ENCODE measurements at regions not wholly inside any gene's neighbourhood (a gene's known extent, or its start where the extent isn't known, plus 50 kb on each side); places are given as distances from the start of the nearest gene placed in this dataset.

- ATAC-seq (ENCODE audit: low read depth) (no peak), DNase-seq (no peak)
- 100% methylated on average over 1 of the region's 2 CpGs for WGBS (ENCODE audit: insufficient coverage)
- H4K20me1 ChIP-seq (ENCODE audit: control insufficient read depth, insufficient read depth, low read length, poor library complexity, severe bottlenecking): no peaks in the 10 kb centered on the region
- no peak overlapping the region for H3K4me2 ChIP-seq (replicated peaks; ENCODE audit: low read depth, low read length, poor library complexity, severe bottlenecking)
- POLR2A ChIA-PET: no interaction called here
- H3K36me3 ChIP-seq (replicated peaks in 1 of 2; ENCODE audit: control extremely low read depth in 1 of 2, control insufficient read depth in 1 of 2, extremely low read depth in 1 of 2, insufficient read depth in 2 of 2, low read length in 1 of 2): no peaks in the 10 kb centered on the region
- no peak overlapping the region for H3K27ac ChIP-seq (ENCODE audit: low read length in 2 of 2)
- no peak overlapping the region for H3K9ac ChIP-seq (ENCODE audit: low read length)
- TF ChIP-seq EZH2 (IDR thresholded peaks at IDR 0.05; ENCODE audit: borderline replicate concordance, insufficient read depth, low read depth, low read length, poor library complexity, severe bottlenecking): no peak
- no peak for TF ChIP-seq CTCF (IDR thresholded peaks at IDR 0.05)
- Mint-ChIP-seq H3K4me1 (no peaks in the 10 kb centered on the region), H3K27ac (no peak overlapping the region), H3K27me3 (peaks cover 29% of the 10 kb centered on the region), H3K9me3 (ENCODE audit: insufficient read depth) (no peaks in the 10 kb centered on the region), H3K4me3 (no peak overlapping the region)
- no peak overlapping the region for H2AFZ ChIP-seq (ENCODE audit: insufficient read depth, low read depth, low read length, poor library complexity, severe bottlenecking)
- peaks cover 0 to 5% (median 0%) of the 10 kb centered on the region in 4 experiments for H3K27me3 ChIP-seq (replicated peaks in 1 of 4; ENCODE audit: control extremely low read depth in 1 of 4, control insufficient read depth in 3 of 4, insufficient read depth in 4 of 4, low read length in 3 of 4)
- H3K4me1 ChIP-seq (ENCODE audit: control insufficient read depth in 2 of 2, insufficient read depth in 2 of 2, low read length in 2 of 2): no peaks in the 10 kb centered on the region
- H3K9me3 ChIP-seq (ENCODE audit: control extremely low read depth in 1 of 3, control insufficient read depth in 2 of 3, insufficient read depth in 1 of 3, low read length in 2 of 3): no peaks in the 10 kb centered on the region
- intact Hi-C loops (cut with micrococcal nuclease): no loop called here
- no peak overlapping the region for H3K4me3 ChIP-seq (ENCODE audit: control extremely low read depth in 1 of 5, extremely low read depth in 1 of 5, insufficient read depth in 1 of 5, low read depth in 2 of 5, low read length in 4 of 5)
- H3K79me2 ChIP-seq (ENCODE audit: control insufficient read depth, insufficient read depth, low read length): no peaks in the 10 kb centered on the region
- CTCF ChIA-PET: interaction anchor here (0.8 to 1.4 kb wide), 3 partner anchors 12 to 31 kb away, joined by 3 to 4 read pairs (median 3); no protein-coding TSS in a partner anchor
Measured at GRCh38 chr2:18368008-18368407, 192.4 kb downstream of the RDH14 start.

- ChIA-PET POLR2A (no interaction called here), CTCF (no interaction called here)
- Histone ChIP-seq H3K4me3 (ENCODE audit: control extremely low read depth in 1 of 5, extremely low read depth in 1 of 5, insufficient read depth in 1 of 5, low read depth in 2 of 5, low read length in 4 of 5) (no peak overlapping the region), H3K4me1 (ENCODE audit: control insufficient read depth in 2 of 2, insufficient read depth in 2 of 2, low read length in 2 of 2) (no peaks in the 10 kb centered on the region), H3K27ac (ENCODE audit: low read length in 2 of 2) (no peak overlapping the region), H3K9ac (ENCODE audit: low read length) (no peak overlapping the region), H3K4me2 (replicated peaks; ENCODE audit: low read depth, low read length, poor library complexity, severe bottlenecking) (no peak overlapping the region), H3K79me2 (ENCODE audit: control insufficient read depth, insufficient read depth, low read length) (no peaks in the 10 kb centered on the region), H3K36me3 (replicated peaks in 1 of 2; ENCODE audit: control extremely low read depth in 1 of 2, control insufficient read depth in 1 of 2, extremely low read depth in 1 of 2, insufficient read depth in 2 of 2, low read length in 1 of 2) (no peaks in the 10 kb centered on the region), H4K20me1 (ENCODE audit: control insufficient read depth, insufficient read depth, low read length, poor library complexity, severe bottlenecking) (no peaks in the 10 kb centered on the region), H2AFZ (ENCODE audit: insufficient read depth, low read depth, low read length, poor library complexity, severe bottlenecking) (no peak overlapping the region), H3K27me3 (replicated peaks in 1 of 4; ENCODE audit: control extremely low read depth in 1 of 4, control insufficient read depth in 3 of 4, insufficient read depth in 4 of 4, low read length in 3 of 4) (no peaks in the 10 kb centered on the region), H3K9me3 (ENCODE audit: control extremely low read depth in 1 of 3, control insufficient read depth in 2 of 3, insufficient read depth in 1 of 3, low read length in 2 of 3) (no peaks in the 10 kb centered on the region)
- peaks cover 28% of the 10 kb centered on the region for H3K27me3 Mint-ChIP-seq
- intact Hi-C loops (cut with micrococcal nuclease): no loop called here
- no peak for DNase-seq
- no peaks in the 10 kb centered on the region for H3K9me3 Mint-ChIP-seq (ENCODE audit: insufficient read depth)
- no peak overlapping the region for H3K4me3 Mint-ChIP-seq
- no peaks in the 10 kb centered on the region for H3K4me1 Mint-ChIP-seq
- H3K27ac Mint-ChIP-seq: no peak overlapping the region
- 89% methylated on average over 1 of the region's 2 CpGs for WGBS (ENCODE audit: insufficient coverage)
- TF ChIP-seq CTCF (IDR thresholded peaks at IDR 0.05) (no peak), EZH2 (IDR thresholded peaks at IDR 0.05; ENCODE audit: borderline replicate concordance, insufficient read depth, low read depth, low read length, poor library complexity, severe bottlenecking) (no peak)
- no peak for ATAC-seq (ENCODE audit: low read depth)
Measured at GRCh38 chr2:18365342-18365741, 195.1 kb downstream of the RDH14 start.

Data from B cell (primary cell).